ENCODE measurements at regions not wholly inside any gene's neighbourhood (a gene's known extent, or its start where the extent isn't known, plus 50 kb on each side); places are given as distances from the start of the nearest gene placed in this dataset.

DNA sequence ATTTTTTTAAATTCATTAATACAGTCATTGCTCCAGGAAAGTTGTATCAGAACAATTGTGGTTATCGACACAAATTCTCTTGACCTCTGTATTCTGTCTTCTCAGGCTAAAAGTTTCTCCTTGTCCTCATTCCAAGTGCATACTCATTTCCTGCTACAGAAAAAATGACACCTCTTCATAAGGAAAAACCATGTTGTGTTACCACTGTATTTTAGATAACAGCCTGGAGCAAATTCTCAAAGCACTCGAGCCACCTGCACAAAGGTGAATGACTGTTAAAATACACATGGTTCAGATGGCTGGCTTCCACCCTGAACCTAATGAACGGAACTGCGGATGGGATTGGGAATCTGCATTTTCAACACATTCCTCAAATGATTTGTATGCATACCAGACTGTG, 586.5 kb downstream of the EPHA4 start:
- no peak for DNase-seq (ENCODE audit: low read depth in 2 of 2)

GRCh38 chr2:220987839-220988238, 584.3 kb downstream of the EPHA4 start:
- no peak for DNase-seq (ENCODE audit: low read depth in 2 of 2)

DNA sequence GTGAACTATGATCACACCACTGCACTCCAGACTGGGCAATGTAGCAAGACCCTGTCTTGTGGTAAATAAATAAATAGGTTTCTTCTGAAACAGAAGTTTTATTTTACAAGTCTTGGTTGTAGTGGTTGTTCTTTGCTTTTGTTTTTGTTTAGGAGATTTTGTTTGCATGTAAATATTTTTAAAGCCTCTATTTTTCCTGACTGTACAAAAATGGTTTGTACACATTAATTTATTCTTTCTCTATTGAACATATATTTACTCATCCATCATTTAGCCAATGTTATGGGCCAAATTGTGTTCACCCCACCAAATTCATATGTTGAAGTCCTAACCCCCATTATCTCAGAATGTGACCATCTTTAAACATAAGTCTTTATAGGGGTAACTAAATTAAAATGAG, 580.1 kb downstream of the EPHA4 start:
- DNase-seq (ENCODE audit: low read depth in 2 of 2): no peak

DNA sequence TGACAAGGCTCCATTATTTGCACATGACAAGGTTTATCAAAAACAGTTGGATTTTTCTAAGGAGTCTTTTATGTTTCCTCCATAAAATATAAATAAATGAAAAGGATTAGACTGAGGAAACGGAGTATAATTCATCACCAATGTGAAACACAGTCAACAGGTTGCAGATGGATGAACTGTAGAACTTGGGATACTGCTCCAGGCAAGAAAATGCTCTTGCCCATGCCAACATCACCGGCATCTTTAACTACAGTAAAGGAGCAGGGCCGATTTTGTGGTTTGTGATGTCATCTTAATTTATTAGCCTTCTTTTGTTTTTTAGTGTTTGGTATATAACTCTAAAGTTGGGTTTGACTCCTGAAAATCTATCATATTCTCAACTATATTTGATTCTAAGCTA, 577.3 kb downstream of the EPHA4 start:
- DNase-seq (ENCODE audit: low read depth in 2 of 2): no peak

DNA sequence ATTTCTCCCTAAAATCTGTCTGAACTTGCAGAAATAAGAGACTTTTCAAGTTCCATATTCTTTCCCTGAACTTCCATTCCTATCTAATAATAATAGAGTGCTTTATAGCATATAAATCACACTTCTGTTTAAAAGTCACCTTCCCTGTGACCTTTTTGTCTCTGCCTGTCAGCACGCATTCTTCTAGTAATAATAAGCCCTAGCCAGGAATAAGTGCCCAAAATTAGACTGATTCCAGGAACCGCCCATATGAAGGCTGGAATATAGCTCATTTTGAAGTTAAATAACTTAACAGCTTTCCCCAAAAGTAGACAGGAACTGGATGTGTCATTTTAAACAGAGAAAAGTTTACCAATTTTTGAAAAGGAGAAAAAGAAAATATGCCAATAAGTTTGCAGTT, 576.5 kb downstream of the EPHA4 start:
- no peak for DNase-seq (ENCODE audit: low read depth in 2 of 2)

DNA sequence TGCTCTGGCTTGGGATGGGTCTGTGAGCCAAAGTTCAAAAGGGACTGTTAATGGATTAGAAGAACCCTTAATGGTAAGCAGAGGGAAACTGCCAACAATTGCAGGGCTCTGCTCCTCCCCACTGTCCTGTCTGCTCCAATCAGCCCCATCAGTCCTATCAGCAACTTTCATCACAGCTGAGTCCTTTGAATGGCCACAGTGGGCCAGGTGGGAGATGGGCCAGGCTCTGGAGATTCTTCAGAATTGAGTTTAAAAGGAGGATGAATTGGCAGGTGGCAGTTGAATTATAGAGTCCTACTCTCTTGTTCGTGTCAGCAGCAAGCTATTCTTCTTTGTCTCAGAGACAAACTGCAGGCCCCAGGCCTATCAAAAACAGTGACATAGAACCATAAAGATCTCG, 573.9 kb downstream of the EPHA4 start:
- DNase-seq (ENCODE audit: low read depth in 2 of 2): no peak

DNA sequence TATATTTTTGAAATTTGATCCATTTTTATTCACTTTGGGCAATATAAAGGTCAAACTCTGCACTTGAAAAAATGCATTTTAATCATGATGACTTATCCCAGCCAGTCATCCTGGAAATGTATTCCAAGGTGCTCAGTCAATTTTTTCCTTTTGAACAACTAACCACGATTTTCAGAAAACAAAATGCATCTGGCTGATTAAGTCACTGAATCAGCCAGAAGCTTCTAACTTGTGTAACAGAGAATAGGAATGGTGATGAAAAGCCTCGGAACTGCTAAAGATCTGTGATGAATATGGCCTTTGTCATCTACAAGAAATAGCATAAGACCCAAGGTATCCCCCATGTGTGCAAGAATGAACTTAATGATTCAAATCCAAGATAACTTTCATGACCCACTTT, 572.7 kb downstream of the EPHA4 start:
- no peak for DNase-seq (ENCODE audit: low read depth in 2 of 2)

- DNase-seq (ENCODE audit: low read depth in 2 of 2): no peak
These were observed 570.7 kb downstream of the EPHA4 start for GRCh38 chr2:221001381-221001801.

DNA sequence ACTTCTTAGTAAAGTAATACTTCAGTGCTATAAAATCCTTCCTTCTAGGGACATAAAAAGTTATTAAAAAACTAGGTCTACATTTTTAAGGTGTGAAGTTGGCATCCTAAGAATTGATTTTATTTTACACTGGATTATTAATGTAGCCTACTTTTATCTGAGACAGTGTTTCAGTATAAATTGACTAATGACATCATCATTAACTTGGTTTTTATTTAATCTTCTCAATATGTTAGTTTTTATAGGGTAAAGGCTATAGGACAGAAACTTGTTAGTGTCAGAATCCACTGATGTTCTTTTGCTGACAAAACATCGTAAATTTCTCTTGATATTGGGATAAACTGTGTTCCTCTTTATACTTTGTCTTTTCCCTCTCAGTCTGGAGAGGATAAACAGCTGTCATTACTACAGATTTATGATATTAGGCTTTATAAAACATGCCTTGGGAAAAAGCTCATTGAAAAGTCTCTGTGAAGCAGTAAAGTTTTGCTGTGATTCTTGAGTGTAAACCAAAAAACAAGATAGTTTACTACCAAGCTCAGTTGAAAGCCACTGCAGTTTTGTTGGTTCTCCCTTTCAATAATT, 569.9 kb downstream of the EPHA4 start:
- no peak for DNase-seq (ENCODE audit: low read depth in 2 of 2)

GRCh38 chr2:221005338-221005737, 566.8 kb downstream of the EPHA4 start:
- no peak for DNase-seq (ENCODE audit: low read depth in 2 of 2)

- no peak for DNase-seq (ENCODE audit: low read depth in 2 of 2)
These were observed 566.0 kb downstream of the EPHA4 start for GRCh38 chr2:221006084-221006483.

DNA sequence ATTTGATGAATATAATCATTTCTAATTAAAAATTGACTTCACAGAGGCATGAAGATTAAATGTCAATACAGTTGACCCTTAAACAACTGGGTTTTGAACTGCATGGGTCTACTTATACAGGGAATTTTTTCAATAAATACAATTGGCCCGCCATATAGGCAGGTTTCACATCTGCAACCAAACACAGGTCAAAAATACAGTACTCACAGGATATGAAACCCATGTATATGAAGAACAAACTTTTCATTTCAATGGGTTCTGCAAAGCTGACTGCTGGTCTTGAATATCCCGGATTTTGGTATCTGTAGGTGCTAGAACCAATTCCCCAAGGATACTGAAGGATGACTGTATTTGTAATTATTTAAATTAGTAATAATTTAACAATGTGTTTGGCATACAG, 555.6 kb downstream of the EPHA4 start:
- no peak for DNase-seq (ENCODE audit: low read depth in 2 of 2)

GRCh38 chr2:221018262-221018661, 553.8 kb downstream of the EPHA4 start:
- DNase-seq (ENCODE audit: low read depth in 2 of 2): no peak

- no peak for DNase-seq (ENCODE audit: low read depth in 2 of 2)
These were observed 552.4 kb downstream of the EPHA4 start for GRCh38 chr2:221019668-221020067.

GRCh38 chr2:221022554-221022953, 549.5 kb downstream of the EPHA4 start:
- DNase-seq (ENCODE audit: low read depth in 2 of 2): no peak

DNA sequence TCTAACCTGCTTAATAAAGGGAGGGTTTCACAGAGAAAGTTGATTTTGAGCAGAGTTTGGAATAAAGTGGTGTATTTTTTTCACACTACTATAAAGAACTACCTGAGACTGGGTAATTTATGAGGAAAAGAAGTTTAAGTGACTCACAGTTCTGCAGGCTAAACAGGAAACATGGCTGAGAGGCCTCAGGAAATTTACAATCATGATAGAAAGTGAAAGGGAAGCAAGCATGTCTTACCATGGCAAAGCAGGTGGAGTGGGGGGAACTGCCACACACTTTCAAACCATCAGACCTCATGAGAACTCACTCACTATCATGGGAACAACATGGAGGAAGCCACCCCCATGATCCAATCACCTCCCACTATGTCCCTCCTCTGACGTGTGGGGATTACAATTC, 546.7 kb downstream of the EPHA4 start:
- DNase-seq (ENCODE audit: low read depth in 2 of 2): no peak

DNA sequence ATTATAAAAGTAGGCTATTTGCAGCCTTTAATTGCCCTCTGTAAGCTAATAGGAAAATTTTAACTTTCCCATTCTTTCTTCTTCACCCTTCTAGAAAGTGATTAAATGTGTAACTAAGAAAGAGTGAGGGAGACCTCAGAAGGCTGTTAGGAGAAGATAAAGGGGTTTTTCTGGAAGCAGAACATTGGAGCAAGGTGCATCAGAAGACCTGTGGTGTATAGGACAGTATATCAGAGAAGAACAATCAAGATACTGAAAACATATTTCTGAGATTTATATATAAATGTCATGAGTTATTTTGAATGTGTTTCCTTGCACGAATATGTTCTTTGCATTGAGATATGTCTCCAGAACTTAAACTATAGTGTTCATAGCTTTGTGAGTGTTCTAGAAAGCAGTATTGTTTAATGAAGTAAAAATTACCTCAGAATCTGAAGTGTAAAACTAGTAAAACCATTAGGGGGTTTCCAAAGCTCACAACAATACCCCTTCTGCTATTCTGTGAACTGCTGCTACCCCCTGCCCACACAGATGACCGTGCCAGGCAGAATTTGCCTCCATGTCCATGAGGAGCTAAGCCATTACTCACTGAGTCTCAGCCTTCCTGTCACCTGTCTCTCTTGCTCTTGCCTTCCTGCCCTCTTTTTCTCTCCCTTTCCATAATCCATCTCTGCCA, 537.9 kb downstream of the EPHA4 start:
- no peak for DNase-seq (ENCODE audit: low read depth in 2 of 2)

- no peak for DNase-seq (ENCODE audit: low read depth in 2 of 2)
These were observed 537.1 kb downstream of the EPHA4 start for GRCh38 chr2:221034973-221035372.

DNA sequence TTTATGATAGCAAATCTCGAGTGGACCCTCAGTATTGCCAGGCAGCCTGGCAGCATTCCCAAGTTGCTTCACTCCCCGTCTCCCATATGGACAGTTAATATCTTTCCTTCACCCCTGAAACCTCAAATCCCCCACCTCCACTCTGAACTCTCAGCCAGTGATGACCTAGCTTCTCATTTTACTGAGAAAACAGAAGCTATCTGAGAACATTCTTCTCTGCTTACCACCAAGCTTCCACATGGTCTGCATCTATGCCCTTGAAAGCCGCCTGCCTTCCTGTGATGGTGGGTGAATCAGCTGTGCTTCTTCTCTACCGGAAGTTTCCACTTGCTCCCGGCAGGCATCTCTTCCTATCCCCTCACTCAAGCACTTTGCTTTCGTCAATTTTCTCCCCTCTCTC, 529.2 kb downstream of the EPHA4 start:
- no peak for DNase-seq (ENCODE audit: low read depth in 2 of 2)

DNA sequence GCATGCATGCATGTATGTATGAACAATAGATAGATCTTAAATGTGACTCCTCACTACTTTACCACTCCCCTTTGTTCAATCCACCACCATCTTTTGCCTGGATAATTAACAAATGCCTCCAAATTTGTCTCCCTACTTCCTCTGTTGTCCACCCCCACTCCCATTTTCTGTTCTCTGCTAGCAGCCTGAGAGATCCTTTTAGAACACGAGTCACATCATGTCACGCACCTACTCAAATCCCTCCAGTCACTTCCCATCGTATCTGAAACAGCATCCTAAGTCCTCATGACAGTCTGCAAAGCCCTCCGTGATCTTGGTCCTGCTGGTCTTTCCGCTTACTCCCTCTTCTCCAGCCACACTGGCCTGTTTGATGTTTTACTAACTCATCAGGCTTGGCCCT, 527.3 kb downstream of the EPHA4 start:
- DNase-seq (ENCODE audit: low read depth in 2 of 2): no peak

- no peak for DNase-seq (ENCODE audit: low read depth in 2 of 2)
These were observed 521.9 kb downstream of the EPHA4 start for GRCh38 chr2:221050020-221050795.

DNA sequence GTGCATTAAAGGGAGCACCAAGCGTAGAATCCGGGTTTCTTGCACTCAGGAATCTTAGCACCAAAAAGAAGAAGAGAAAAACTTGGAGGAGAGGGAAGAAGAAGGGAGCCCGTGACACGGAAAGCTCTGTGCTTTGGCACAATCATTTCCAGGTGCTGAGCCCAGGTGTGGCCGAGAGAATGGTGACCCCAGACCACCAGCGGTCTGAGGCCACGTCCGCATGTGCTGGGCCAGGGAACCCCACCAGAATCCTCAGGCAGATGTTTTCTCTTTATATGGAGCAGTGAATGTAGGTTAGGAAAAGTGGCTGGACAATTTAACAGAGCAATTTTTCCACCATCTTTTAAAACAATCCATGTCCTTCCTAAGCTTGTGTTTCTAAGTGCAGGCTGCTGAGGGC, 520.9 kb downstream of the EPHA4 start:
- no peak for DNase-seq (ENCODE audit: low read depth in 2 of 2)

- no peak for DNase-seq (ENCODE audit: low read depth in 2 of 2)
These were observed 511.7 kb downstream of the EPHA4 start for GRCh38 chr2:221060376-221060775.

All from activated CD4-positive, alpha-beta T cell treated with anti-CD3 and anti-CD28 coated beads for 24 hours (primary cell).